Inferior parietal cortex (tissue), 1 donor: ENCODE measurements at regions not wholly inside any gene's neighbourhood (a gene's known extent, or its start where the extent isn't known, plus 50 kb on each side); places are given as distances from the start of the nearest gene placed in this dataset.
"Not testable (repeated sequence)": the region's sequence is repeated elsewhere in the genome, so short reads cannot be mapped to it uniquely, and the experiment has no call there.

Source experiments
- DNase-seq: peaks from one replicate; pipeline ENCODE4 v3.0.0-alpha.2; 2016; ENCODE audit errors: extremely low spot score

GRCh38 chr12:126899926-126900792 lies 1366.8 kb upstream of the TMEM132C start:
- no peak for DNase-seq

- no peak for DNase-seq
These were observed 1363.7 kb upstream of the TMEM132C start for GRCh38 chr12:126903027-126903876.

GRCh38 chr12:126905752-126906151 lies 1361.2 kb upstream of the TMEM132C start:
- no peak for DNase-seq

GRCh38 chr12:126907900-126908764 lies 1358.8 kb upstream of the TMEM132C start:
- DNase-seq = peak; percentile 45

- DNase-seq = no peak
These were observed 1358.2 kb upstream of the TMEM132C start for GRCh38 chr12:126908765-126909142.

GRCh38 chr12:126910570-126910969 lies 1356.4 kb upstream of the TMEM132C start:
- DNase-seq = no peak

- no peak for DNase-seq
These were observed 1354.9 kb upstream of the TMEM132C start for GRCh38 chr12:126912111-126912510.

- no peak for DNase-seq
These were observed 1352.7 kb upstream of the TMEM132C start for GRCh38 chr12:126914170-126914793.

GRCh38 chr12:126915309-126915708 lies 1351.7 kb upstream of the TMEM132C start:
- DNase-seq = no peak

- DNase-seq = no peak
These were observed 1340.9 kb upstream of the TMEM132C start for GRCh38 chr12:126926023-126926594.

GRCh38 chr12:126930234-126930633 lies 1336.7 kb upstream of the TMEM132C start:
- DNase-seq = no peak

- no peak for DNase-seq
These were observed 1334.8 kb upstream of the TMEM132C start for GRCh38 chr12:126932156-126932555.

- DNase-seq = no peak
These were observed 1331.5 kb upstream of the TMEM132C start for GRCh38 chr12:126935435-126935834.

GRCh38 chr12:126936181-126936851 lies 1330.7 kb upstream of the TMEM132C start:
- peak; percentile 74 for DNase-seq

GRCh38 chr12:126937431-126937830 lies 1329.5 kb upstream of the TMEM132C start:
- DNase-seq = no peak

- DNase-seq = no peak
These were observed 1322.3 kb upstream of the TMEM132C start for GRCh38 chr12:126944684-126945083.

- not testable (repeated sequence) for DNase-seq
These were observed 1320.0 kb upstream of the TMEM132C start for GRCh38 chr12:126946958-126947357.

GRCh38 chr12:126949558-126949957 lies 1317.4 kb upstream of the TMEM132C start:
- no peak for DNase-seq

- no peak for DNase-seq
These were observed 1316.7 kb upstream of the TMEM132C start for GRCh38 chr12:126950266-126950665.
